ENCODE measurements at regions not wholly inside any gene's neighbourhood (a gene's known extent, or its start where the extent isn't known, plus 50 kb on each side); places are given as distances from the start of the nearest gene placed in this dataset.

DNA sequence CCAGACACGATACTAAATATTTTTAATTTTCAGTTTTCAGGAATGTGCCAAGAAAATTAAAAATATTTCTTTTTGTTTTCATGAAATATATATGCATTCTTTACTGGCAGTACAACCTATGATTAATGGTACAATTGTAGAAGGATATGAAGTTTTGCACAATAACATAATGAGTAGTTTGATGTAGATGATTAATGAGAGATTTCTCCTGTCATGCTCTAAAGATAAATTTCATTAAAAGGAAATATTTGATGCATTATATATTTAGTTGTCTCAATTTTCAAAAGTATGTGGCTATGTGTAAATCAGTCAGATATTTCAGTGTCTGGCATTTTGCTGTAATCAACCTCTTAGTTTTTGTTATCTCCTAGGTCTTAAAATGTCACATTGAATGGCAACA is 940.2 kb upstream of the MDGA2 start:
- TF ChIP-seq CTCF (conservative IDR thresholded peaks at IDR 0.05; ENCODE audit: low read depth, low read length), result no peak
- no peak for TF ChIP-seq EZH2 (IDR thresholded peaks at IDR 0.05; ENCODE audit: borderline replicate concordance, low read depth, low read length, poor library complexity, severe bottlenecking)
